Trophoblast cell (in vitro differentiated cells and primary cell): ENCODE measurements at regions not wholly inside any gene's neighbourhood (a gene's known extent, or its start where the extent isn't known, plus 50 kb on each side); places are given as distances from the start of the nearest gene placed in this dataset.
A peak's percentile ranks its signal among the peaks of the same experiment; 100 is the strongest.

Experiments
- DNase-seq, 2 donors: peaks; one replicate each; pipeline ENCODE4 v3.0.0-alpha.2; 2016
- H2AFZ ChIP-seq: 2 replicates; pipeline ENCODE4 v1.6.1; 2013; ENCODE audit warnings: low read length, moderate library complexity, mild to moderate bottlenecking; ENCODE audit not compliant: insufficient read depth, poor library complexity
- H2AK5ac ChIP-seq: 2 replicates; pipeline ENCODE4 v1.6.1; 2013; ENCODE audit warnings: mild to moderate bottlenecking, low read length
- H2BK120ac ChIP-seq: 2 replicates; pipeline ENCODE4 v1.6.1; 2013; ENCODE audit warnings: low read length, mild to moderate bottlenecking, moderate library complexity; ENCODE audit not compliant: insufficient read depth, poor library complexity
- H2BK12ac ChIP-seq: 2 replicates; pipeline ENCODE4 v1.6.1; 2013; ENCODE audit warnings: mild to moderate bottlenecking, low read length, moderate library complexity
- H2BK5ac ChIP-seq: 2 replicates; pipeline ENCODE4 v1.6.1; 2013; ENCODE audit warnings: low read length, low read depth, moderate library complexity, mild to moderate bottlenecking; ENCODE audit not compliant: poor library complexity
- H3K14ac ChIP-seq: 2 replicates; pipeline ENCODE4 v1.6.1; 2013; ENCODE audit warnings: mild to moderate bottlenecking, low read length
- H3K18ac ChIP-seq: 2 replicates; pipeline ENCODE4 v1.6.1; 2013; ENCODE audit warnings: mild to moderate bottlenecking, low read length
- H3K23ac ChIP-seq: 2 replicates; pipeline ENCODE4 v1.6.1; 2013; ENCODE audit warnings: low read length
- H3K27ac ChIP-seq: 2 replicates; pipeline ENCODE4 v1.5.1; 2013; ENCODE audit warnings: low read depth, mild to moderate bottlenecking, inconsistent platforms, low read length, moderate library complexity
- H3K27me3 ChIP-seq: 2 replicates; pipeline ENCODE4 v1.6.1; 2013; ENCODE audit warnings: inconsistent platforms, mild to moderate bottlenecking, low read length, moderate library complexity; ENCODE audit not compliant: insufficient read depth
- H3K36me3 ChIP-seq, 2 experiments: 1 replicate in 1 of 2; 2 replicates in 1 of 2; pipeline ENCODE4 v1.6.1; 2013; ENCODE audit warnings: low read length in 2 of 2, mild to moderate bottlenecking in 2 of 2, moderate library complexity in 1 of 2; ENCODE audit not compliant: insufficient read depth in 2 of 2, control insufficient read depth in 1 of 2
- H3K4ac ChIP-seq: 2 replicates; pipeline ENCODE4 v1.6.1; 2013; ENCODE audit warnings: low read depth, mild to moderate bottlenecking, low read length, moderate library complexity
- H3K4me1 ChIP-seq, 2 experiments: 1 replicate in 1 of 2; 2 replicates in 1 of 2; pipeline ENCODE4 v1.6.1; 2013; ENCODE audit warnings: low read length in 2 of 2, mild to moderate bottlenecking in 2 of 2, moderate library complexity in 1 of 2; ENCODE audit not compliant: insufficient read depth in 2 of 2, control insufficient read depth in 1 of 2
- H3K4me2 ChIP-seq: 2 replicates; pipeline ENCODE4 v1.6.1; 2013; ENCODE audit warnings: inconsistent platforms, mild to moderate bottlenecking, low read length, moderate library complexity
- H3K4me3 ChIP-seq: 2 replicates; pipeline ENCODE4 v1.5.1; 2013; ENCODE audit warnings: mild to moderate bottlenecking, low read depth, low read length, inconsistent platforms
- H3K79me1 ChIP-seq: one replicate; pipeline ENCODE4 v1.6.1; 2013; ENCODE audit warnings: low read length
- H3K79me2 ChIP-seq: 2 replicates; pipeline ENCODE4 v1.6.1; 2013; ENCODE audit warnings: low read length, mild to moderate bottlenecking; ENCODE audit not compliant: control insufficient read depth, insufficient read depth, poor library complexity
- H3K9ac ChIP-seq: 2 replicates; pipeline ENCODE4 v1.6.1; 2013; ENCODE audit warnings: mild to moderate bottlenecking, low read length
- H3K9me3 ChIP-seq: 2 replicates; pipeline ENCODE4 v1.6.1; 2013; ENCODE audit warnings: low read depth, mild to moderate bottlenecking, control low read depth, inconsistent platforms, low read length; ENCODE audit not compliant: insufficient read depth
- H4K12ac ChIP-seq: 2 replicates; pipeline ENCODE4 v1.6.1; 2013; ENCODE audit warnings: low read depth, mild to moderate bottlenecking, low read length, moderate library complexity
- H4K8ac ChIP-seq: 2 replicates; pipeline ENCODE4 v1.6.1; 2013; ENCODE audit warnings: low read depth, mild to moderate bottlenecking, low read length, moderate library complexity
- H4K91ac ChIP-seq: one replicate; pipeline ENCODE4 v1.6.1; 2013; ENCODE audit warnings: low read depth, mild to moderate bottlenecking, low read length, moderate library complexity
- WGBS: extraction: QIAGEN DNeasy Blood & Tissue Kit; methylation state at CpG from one replicate; pipeline ENCODE4 v1.1.7; 2013; ENCODE audit warnings: missing lambda C conversion rate; ENCODE audit not compliant: insufficient read length, insufficient coverage; ENCODE audit errors: extremely low coverage; 5-methylcytosine and 5-hydroxymethylcytosine counted together

- Histone ChIP-seq H2AK5ac (no peak overlapping the region), H3K27ac (no peak overlapping the region), H4K91ac (no peak overlapping the region), H3K14ac (no peak overlapping the region), H3K9ac (no peak overlapping the region), H3K79me1 (no peaks in the 10 kb centered on the region), H3K4me3 (no peak overlapping the region), H2BK12ac (no peak overlapping the region), H3K18ac (no peak overlapping the region), H3K36me3 (no peaks in the 10 kb centered on the region), H3K79me2 (no peaks in the 10 kb centered on the region), H3K4me2 (no peak overlapping the region), H2BK120ac (no peak overlapping the region), H3K4me1 (no peaks in the 10 kb centered on the region), H3K27me3 (no peaks in the 10 kb centered on the region), H2AFZ (no peak overlapping the region), H3K9me3 (no peaks in the 10 kb centered on the region), H3K23ac (no peak overlapping the region), H4K8ac (no peak overlapping the region), H3K4ac (no peak overlapping the region), H4K12ac (no peak overlapping the region), H2BK5ac (no peak overlapping the region)
- DNase-seq = peak; percentile 19 to 62
- 100% methylated on average over 2 of the region's 10 CpGs for WGBS
These were observed 187.2 kb downstream of the TTC8 start for GRCh38 chr14:89011355-89012281.

- Histone ChIP-seq H3K4ac (no peak overlapping the region), H3K4me2 (no peak overlapping the region), H4K8ac (no peak overlapping the region), H3K79me2 (no peaks in the 10 kb centered on the region), H2BK5ac (no peak overlapping the region), H3K14ac (no peak overlapping the region), H3K79me1 (no peaks in the 10 kb centered on the region), H3K4me3 (no peak overlapping the region), H3K9me3 (peaks cover 2% of the 10 kb centered on the region), H4K12ac (no peak overlapping the region), H3K9ac (no peak overlapping the region), H2AFZ (no peak overlapping the region), H3K27ac (no peak overlapping the region), H3K36me3 (no peaks in the 10 kb centered on the region), H3K4me1 (no peaks in the 10 kb centered on the region), H4K91ac (no peak overlapping the region), H3K18ac (no peak overlapping the region), H2AK5ac (no peak overlapping the region), H2BK120ac (no peak overlapping the region), H2BK12ac (no peak overlapping the region), H3K27me3 (no peaks in the 10 kb centered on the region), H3K23ac (no peak overlapping the region)
- no CpG with 5 or more reads among the region's 14 CpGs for WGBS
- DNase-seq = no peak
These were observed 188.0 kb downstream of the TTC8 start for GRCh38 chr14:89012282-89013097.

- WGBS = no CpG with 5 or more reads among the region's 7 CpGs
- no peaks in the 10 kb centered on the region for H3K36me3 ChIP-seq
These were observed 188.7 kb downstream of the TTC8 start for GRCh38 chr14:89013098-89013504.

GRCh38 chr14:89013698-89014568 lies 189.5 kb downstream of the TTC8 start:
- no peak overlapping the region for H4K8ac ChIP-seq
- DNase-seq = no peak
- H3K79me1 ChIP-seq = no peaks in the 10 kb centered on the region
- no peak overlapping the region for H2AK5ac ChIP-seq
- no peak overlapping the region for H4K12ac ChIP-seq
- no peak overlapping the region for H2BK120ac ChIP-seq
- H2BK12ac ChIP-seq = no peak overlapping the region
- H3K4me1 ChIP-seq = no peaks in the 10 kb centered on the region
- H3K4ac ChIP-seq = no peak overlapping the region
- no peak overlapping the region for H2AFZ ChIP-seq
- no peaks in the 10 kb centered on the region for H3K79me2 ChIP-seq
- no peak overlapping the region for H3K14ac ChIP-seq
- no CpG with 5 or more reads among the region's 11 CpGs for WGBS
- no peak overlapping the region for H4K91ac ChIP-seq
- H3K4me3 ChIP-seq = no peak overlapping the region
- H3K36me3 ChIP-seq = no peaks in the 10 kb centered on the region
- H3K9ac ChIP-seq = no peak overlapping the region
- H3K27ac ChIP-seq = no peak overlapping the region
- no peaks in the 10 kb centered on the region for H3K27me3 ChIP-seq
- no peak overlapping the region for H2BK5ac ChIP-seq
- no peak overlapping the region for H3K4me2 ChIP-seq
- no peak overlapping the region for H3K18ac ChIP-seq
- H3K9me3 ChIP-seq = peaks cover 2% of the 10 kb centered on the region
- no peak overlapping the region for H3K23ac ChIP-seq

More at GRCh38 chr14:89013098-89013504, 188.7 kb downstream of the TTC8 start:
- H3K9ac ChIP-seq = no peak overlapping the region
- H3K4me3 ChIP-seq = no peak overlapping the region
- no peak overlapping the region for H3K14ac ChIP-seq
- no peak overlapping the region for H3K18ac ChIP-seq
- no peak overlapping the region for H2AFZ ChIP-seq
- H3K79me2 ChIP-seq = no peaks in the 10 kb centered on the region
- H4K12ac ChIP-seq = no peak overlapping the region
- peaks cover 2% of the 10 kb centered on the region for H3K9me3 ChIP-seq
- no peaks in the 10 kb centered on the region for H3K4me1 ChIP-seq
- no peaks in the 10 kb centered on the region for H3K27me3 ChIP-seq
- H3K27ac ChIP-seq = no peak overlapping the region
- no peak overlapping the region for H2BK120ac ChIP-seq
- H3K79me1 ChIP-seq = no peaks in the 10 kb centered on the region
- H4K91ac ChIP-seq = no peak overlapping the region
- H4K8ac ChIP-seq = no peak overlapping the region
- no peak for DNase-seq
- no peak overlapping the region for H2BK5ac ChIP-seq
- H2AK5ac ChIP-seq = no peak overlapping the region
- no peak overlapping the region for H3K4ac ChIP-seq
- no peak overlapping the region for H3K4me2 ChIP-seq
- no peak overlapping the region for H3K23ac ChIP-seq
- H2BK12ac ChIP-seq = no peak overlapping the region
